Mesenchymal stem cell (in vitro differentiated cells and primary cell): ENCODE measurements at regions not wholly inside any gene's neighbourhood (a gene's known extent, or its start where the extent isn't known, plus 50 kb on each side); places are given as distances from the start of the nearest gene placed in this dataset.

Source experiments
- DNase-seq: peaks from one replicate; pipeline ENCODE4 v3.0.0-alpha.2; 2013
- H2AFZ ChIP-seq: one replicate; pipeline ENCODE4 v1.6.1; 2013; ENCODE audit warnings: low read depth, mild to moderate bottlenecking, control low read depth, inconsistent platforms, low read length, moderate library complexity
- H2AK5ac ChIP-seq: 2 replicates; pipeline ENCODE4 v1.6.1; 2013; ENCODE audit warnings: low read length, moderate library complexity, mild to moderate bottlenecking, inconsistent platforms; ENCODE audit not compliant: severe bottlenecking
- H2BK120ac ChIP-seq: one replicate; pipeline ENCODE4 v1.6.1; 2013; ENCODE audit warnings: low read depth, mild to moderate bottlenecking, inconsistent platforms, low read length, moderate library complexity
- H2BK12ac ChIP-seq, 2 experiments: one replicate each; pipeline ENCODE4 v1.6.1; 2013; ENCODE audit warnings: inconsistent platforms in 2 of 2, low read length in 2 of 2, mild to moderate bottlenecking in 2 of 2, moderate library complexity in 2 of 2, control low read depth in 1 of 2
- H2BK15ac ChIP-seq: one replicate; pipeline ENCODE4 v1.6.1; 2013; ENCODE audit warnings: mild to moderate bottlenecking, low read depth, inconsistent platforms; ENCODE audit not compliant: poor library complexity, severe bottlenecking
- H2BK5ac ChIP-seq: 2 replicates; pipeline ENCODE4 v1.6.1; 2013; ENCODE audit warnings: low read depth, mild to moderate bottlenecking, low read length, control low read depth, inconsistent platforms; ENCODE audit not compliant: poor library complexity, severe bottlenecking
- H3K14ac ChIP-seq, 2 experiments: one replicate each; pipeline ENCODE4 v1.6.1; 2013; ENCODE audit warnings: inconsistent platforms in 2 of 2, low read length in 2 of 2, control low read depth in 1 of 2, mild to moderate bottlenecking in 1 of 2, moderate library complexity in 1 of 2
- H3K18ac ChIP-seq, 2 experiments: one replicate each; pipeline ENCODE4 v1.6.1; 2013; ENCODE audit warnings: inconsistent platforms in 2 of 2, low read length in 2 of 2, control low read depth in 1 of 2, low read depth in 1 of 2, mild to moderate bottlenecking in 1 of 2
- H3K23ac ChIP-seq, 2 experiments: one replicate each; pipeline ENCODE4 v1.6.1; 2013; ENCODE audit warnings: inconsistent platforms in 2 of 2, low read length in 2 of 2, mild to moderate bottlenecking in 2 of 2, moderate library complexity in 2 of 2, control low read depth in 1 of 2
- H3K27ac ChIP-seq: 2 replicates; pipeline ENCODE4 v1.5.1; 2013; ENCODE audit warnings: mild to moderate bottlenecking, moderate library complexity, low read length, control low read depth, inconsistent platforms; ENCODE audit not compliant: poor library complexity, severe bottlenecking
- H3K27me3 ChIP-seq, 2 experiments: 2 replicates each; pipeline versions ENCODE4 v1.6.1 to v1.7.0; 2013; ENCODE audit warnings: low read length in 2 of 2, mild to moderate bottlenecking in 2 of 2, moderate library complexity in 2 of 2, control low read depth in 1 of 2, inconsistent platforms in 1 of 2; ENCODE audit not compliant: control insufficient read depth in 1 of 2, insufficient read depth in 1 of 2
- H3K36me3 ChIP-seq, 2 experiments: 2 replicates each; pipeline versions ENCODE4 v1.6.1 to v1.7.0; 2013; ENCODE audit warnings: low read length in 2 of 2, control low read depth in 1 of 2, inconsistent platforms in 1 of 2, low read depth in 1 of 2, mild to moderate bottlenecking in 1 of 2; ENCODE audit not compliant: insufficient read depth in 2 of 2, control insufficient read depth in 1 of 2
- H3K4ac ChIP-seq, 2 experiments: one replicate each; pipeline ENCODE4 v1.6.1; 2013; ENCODE audit warnings: inconsistent platforms in 2 of 2, low read length in 2 of 2, mild to moderate bottlenecking in 2 of 2, moderate library complexity in 2 of 2, control low read depth in 1 of 2, low read depth in 1 of 2
- H3K4me1 ChIP-seq: 2 replicates; pipeline ENCODE4 v1.6.1; 2013; ENCODE audit warnings: low read depth, low read length, control low read depth; ENCODE audit not compliant: control insufficient read depth, insufficient read depth
- H3K4me2 ChIP-seq: 2 replicates; pipeline ENCODE4 v1.6.1; 2013; ENCODE audit warnings: low read length, mild to moderate bottlenecking, inconsistent platforms; ENCODE audit not compliant: poor library complexity, severe bottlenecking
- H3K4me3 ChIP-seq, 2 experiments: 2 replicates each; pipeline versions ENCODE4 v1.5.1 to v1.7.0; 2013; ENCODE audit warnings: low read length in 2 of 2, mild to moderate bottlenecking in 2 of 2, control low read depth in 1 of 2, low read depth in 1 of 2; ENCODE audit not compliant: insufficient read depth in 1 of 2
- H3K79me1 ChIP-seq: replicated peaks from 2 replicates; pipeline ENCODE4 v1.6.1; 2013; ENCODE audit warnings: mild to moderate bottlenecking, control low read depth, low read length, inconsistent platforms; ENCODE audit not compliant: poor library complexity, severe bottlenecking
- H3K9ac ChIP-seq: 2 replicates; pipeline ENCODE4 v1.7.0; 2013; ENCODE audit warnings: mild to moderate bottlenecking, low read length, moderate library complexity
- H3K9me3 ChIP-seq: 2 replicates; pipeline ENCODE4 v1.7.0; 2013; ENCODE audit warnings: mild to moderate bottlenecking, low read length; ENCODE audit not compliant: control insufficient read depth
- H4K8ac ChIP-seq: one replicate; pipeline ENCODE4 v1.6.1; 2013; ENCODE audit warnings: inconsistent platforms, mild to moderate bottlenecking, low read length, moderate library complexity
- H4K91ac ChIP-seq: one replicate; pipeline ENCODE4 v1.6.1; 2013; ENCODE audit warnings: mild to moderate bottlenecking, low read length, inconsistent platforms
- WGBS: methylation state at CpG from one replicate; pipeline ENCODE4 v1.1.7; 2013; ENCODE audit warnings: mixed read lengths; 5-methylcytosine and 5-hydroxymethylcytosine counted together

- WGBS: 90% methylated on average over 1 of the region's 4 CpGs
- Histone ChIP-seq H2AFZ (no peak overlapping the region), H2BK15ac (no peak overlapping the region), H3K4me1 (no peaks in the 10 kb centered on the region), H4K91ac (no peak overlapping the region), H3K27me3 (peaks cover 0 to 4% of the 10 kb centered on the region in 2 experiments), H3K18ac (no peak overlapping the region), H2BK12ac (no peak overlapping the region), H3K27ac (no peak overlapping the region), H4K8ac (no peak overlapping the region), H2BK5ac (no peak overlapping the region), H2BK120ac (no peak overlapping the region), H3K9ac (no peak overlapping the region), H3K4me3 (no peak overlapping the region), H3K79me1 (no peaks in the 10 kb centered on the region), H3K9me3 (peaks cover 14% of the 10 kb centered on the region), H3K4me2 (no peak overlapping the region), H2AK5ac (no peak overlapping the region), H3K23ac (no peak overlapping the region), H3K36me3 (no peaks in the 10 kb centered on the region), H3K14ac (no peak overlapping the region), H3K4ac (no peak overlapping the region)
- DNase-seq: no peak
Measured at GRCh38 chrX:57848857-57849256, 61.4 kb downstream of the ZXDA start.

GRCh38 chrX:57822818-57823217 lies 87.4 kb downstream of the ZXDA start:
- no peak overlapping the region for H3K27ac ChIP-seq
- no peak overlapping the region for H2AK5ac ChIP-seq
- H2BK120ac ChIP-seq: no peak overlapping the region
- H4K8ac ChIP-seq: no peak overlapping the region
- H3K9ac ChIP-seq: no peak overlapping the region
- no peaks in the 10 kb centered on the region for H3K9me3 ChIP-seq
- H2BK5ac ChIP-seq: no peak overlapping the region
- H3K79me1 ChIP-seq: no peaks in the 10 kb centered on the region
- H3K4ac ChIP-seq: no peak overlapping the region
- H3K23ac ChIP-seq: no peak overlapping the region
- no peak overlapping the region for H2BK15ac ChIP-seq
- WGBS: 33% methylated on average over 4 of the region's 4 CpGs
- no peaks in the 10 kb centered on the region for H3K36me3 ChIP-seq
- no peaks in the 10 kb centered on the region for H3K4me1 ChIP-seq
- DNase-seq: no peak
- no peak overlapping the region for H2AFZ ChIP-seq
- peaks cover 0 to 22% of the 10 kb centered on the region in 2 experiments for H3K27me3 ChIP-seq
- no peak overlapping the region for H3K4me3 ChIP-seq
- H3K14ac ChIP-seq: no peak overlapping the region
- no peak overlapping the region for H2BK12ac ChIP-seq
- no peak overlapping the region for H3K18ac ChIP-seq
- no peak overlapping the region for H3K4me2 ChIP-seq
- H4K91ac ChIP-seq: no peak overlapping the region

GRCh38 chrX:57822398-57822797 lies 87.9 kb downstream of the ZXDA start:
- 63% methylated on average over 8 of the region's 8 CpGs for WGBS
- Histone ChIP-seq H4K8ac (no peak overlapping the region), H2BK12ac (no peak overlapping the region)

GRCh38 chrX:57821703-57822387 lies 88.4 kb downstream of the ZXDA start:
- no peak overlapping the region for H4K8ac ChIP-seq
- no peak overlapping the region for H3K4me2 ChIP-seq
- no peak overlapping the region for H4K91ac ChIP-seq
- no peak overlapping the region for H3K27ac ChIP-seq
- H3K27me3 ChIP-seq: peaks cover 0 to 22% of the 10 kb centered on the region in 2 experiments
- no peak for DNase-seq
- peak overlapping the region in 1 of 2 experiments; percentile 42 for H3K4me3 ChIP-seq
- no peaks in the 10 kb centered on the region for H3K9me3 ChIP-seq
- no peak overlapping the region for H3K14ac ChIP-seq
- no peaks in the 10 kb centered on the region for H3K36me3 ChIP-seq
- peak overlapping the region; percentile 24 for H3K9ac ChIP-seq
- H2BK5ac ChIP-seq: no peak overlapping the region
- no peak overlapping the region for H2BK15ac ChIP-seq
- no peak overlapping the region for H2BK12ac ChIP-seq
- H2BK120ac ChIP-seq: no peak overlapping the region
- H3K79me1 ChIP-seq: no peaks in the 10 kb centered on the region
- no peak overlapping the region for H3K23ac ChIP-seq
- no peaks in the 10 kb centered on the region for H3K4me1 ChIP-seq
- H3K18ac ChIP-seq: no peak overlapping the region
- H2AFZ ChIP-seq: no peak overlapping the region
- H3K4ac ChIP-seq: no peak overlapping the region
- 68% methylated on average over 4 of the region's 8 CpGs for WGBS
- H2AK5ac ChIP-seq: no peak overlapping the region

More at GRCh38 chrX:57822398-57822797, 87.9 kb downstream of the ZXDA start:
- no peaks in the 10 kb centered on the region for H3K4me1 ChIP-seq
- no peak overlapping the region for H3K18ac ChIP-seq
- peak overlapping the region; percentile 24 for H3K9ac ChIP-seq
- H3K9me3 ChIP-seq: no peaks in the 10 kb centered on the region
- no peak overlapping the region for H3K14ac ChIP-seq
- H2BK15ac ChIP-seq: no peak overlapping the region
- H3K27ac ChIP-seq: no peak overlapping the region
- H3K79me1 ChIP-seq: no peaks in the 10 kb centered on the region
- H3K23ac ChIP-seq: no peak overlapping the region
- H3K4ac ChIP-seq: no peak overlapping the region
- H4K91ac ChIP-seq: no peak overlapping the region
- H2AFZ ChIP-seq: no peak overlapping the region
- H2BK120ac ChIP-seq: no peak overlapping the region
- no peak for DNase-seq
- no peak overlapping the region for H3K4me2 ChIP-seq
- peak overlapping the region in 1 of 2 experiments; percentile 42 for H3K4me3 ChIP-seq
- no peak overlapping the region for H2AK5ac ChIP-seq
- H3K36me3 ChIP-seq: no peaks in the 10 kb centered on the region
- no peak overlapping the region for H2BK5ac ChIP-seq
- peaks cover 0 to 22% of the 10 kb centered on the region in 2 experiments for H3K27me3 ChIP-seq
